ENCODE measurements at regions not wholly inside any gene's neighbourhood (a gene's known extent, or its start where the extent isn't known, plus 50 kb on each side); places are given as distances from the start of the nearest gene placed in this dataset.

DNA sequence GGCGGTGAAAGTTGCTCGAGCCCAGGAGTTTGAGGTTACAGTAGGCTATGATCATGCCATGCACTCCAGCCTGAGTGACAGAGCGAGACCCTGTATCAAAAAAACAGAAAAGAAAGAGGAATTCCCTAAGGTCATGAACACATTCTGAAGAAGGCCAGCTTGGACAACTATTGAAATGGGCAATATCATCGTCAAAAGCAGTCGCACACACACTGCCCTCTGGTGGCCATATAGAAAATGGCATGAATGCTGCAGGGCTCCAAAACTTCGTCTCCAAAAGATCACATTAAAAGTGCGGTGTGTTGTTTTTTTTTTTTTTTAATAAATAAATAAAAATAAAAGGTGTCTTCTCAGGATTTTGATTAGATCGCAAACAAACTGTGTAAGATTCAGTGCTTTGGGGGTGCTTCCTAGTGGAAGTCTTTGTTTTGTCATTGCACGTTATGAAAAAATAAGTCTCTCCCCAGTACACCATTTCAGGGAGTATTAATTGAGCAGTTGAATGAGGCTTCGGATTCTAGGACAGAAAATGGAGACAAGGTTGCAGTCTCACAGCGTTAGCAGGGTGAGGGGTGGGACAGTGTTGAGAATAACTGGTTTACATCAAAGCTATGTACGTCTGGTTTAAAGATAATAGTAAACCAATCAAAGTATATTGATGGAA, 87.5 kb upstream of the FMN2 start:
- H2AFZ ChIP-seq (replicated peaks; ENCODE audit: low read length, poor library complexity): no peak overlapping the region
- WGBS, 2 experiments (ENCODE audit: extremely low coverage in 2 of 2, insufficient read length in 1 of 2): 80% methylated on average over 2 of the region's 12 CpGs; no CpG with 5 or more reads in 1 of the 2 experiments
- H3K9ac ChIP-seq (ENCODE audit: low read depth, low read length): no peak overlapping the region
- no peak overlapping the region for H3K4ac ChIP-seq (ENCODE audit: low read depth, low read length)
- H3K27me3 ChIP-seq (ENCODE audit: control insufficient read depth, insufficient read depth, low read length): peaks cover 9% of the 10 kb centered on the region
- no peaks in the 10 kb centered on the region for H3K9me3 ChIP-seq (ENCODE audit: control insufficient read depth, insufficient read depth, low read length)
- no peak overlapping the region for H3K4me2 ChIP-seq (ENCODE audit: low read depth, low read length)
- no peaks in the 10 kb centered on the region for H3K4me1 ChIP-seq (ENCODE audit: control insufficient read depth, insufficient read depth, low read length)
- in situ Hi-C loops (cut with MboI; ENCODE audit: low sequenced_read_pairs): loop anchor here (25.0 kb wide), 1 partner anchor 1483 kb away; no protein-coding TSS in a partner anchor
- H3K36me3 ChIP-seq (ENCODE audit: control insufficient read depth, insufficient read depth, low read length): no peaks in the 10 kb centered on the region
- H3K79me1 ChIP-seq (ENCODE audit: low read depth in 1 of 2, low read length in 2 of 2): no peaks in the 10 kb centered on the region
- no peak overlapping the region for H4K5ac ChIP-seq (ENCODE audit: low read depth, low read length)
- H2AK5ac ChIP-seq (ENCODE audit: low read depth, low read length): no peak overlapping the region
- POLR2A ChIA-PET (ENCODE audit: unreplicated experiment): no interaction called here
- no peak overlapping the region for H3K14ac ChIP-seq (replicated peaks; ENCODE audit: low read depth, low read length)
- BruUV-seq (replicated peaks): no TSS peak
- H2BK20ac ChIP-seq (ENCODE audit: low read depth, low read length): no peak overlapping the region
- H3K18ac ChIP-seq (ENCODE audit: low read depth, low read length): no peak overlapping the region
- no peak overlapping the region for H3K4me3 ChIP-seq (ENCODE audit: insufficient read depth, low read depth, low read length)
- TF ChIP-seq NFE2L2 (IDR thresholded peaks at IDR 0.05; ENCODE audit: low read depth, low read length) (no peak), RAD21 (IDR thresholded peaks at IDR 0.05; ENCODE audit: low read length) (peak; percentile 19; the same call in 1 of the 2 replicates), FOS (IDR thresholded peaks at IDR 0.05; ENCODE audit: low read depth, low read length) (no peak), CEBPB (IDR thresholded peaks at IDR 0.05; ENCODE audit: low read depth, low read length) (no peak), SMC3 (IDR thresholded peaks at IDR 0.05; ENCODE audit: low read depth, low read length) (peak; percentile 4; the same call in 1 of the 2 replicates)
- TF ChIP-seq, protein P1, sequence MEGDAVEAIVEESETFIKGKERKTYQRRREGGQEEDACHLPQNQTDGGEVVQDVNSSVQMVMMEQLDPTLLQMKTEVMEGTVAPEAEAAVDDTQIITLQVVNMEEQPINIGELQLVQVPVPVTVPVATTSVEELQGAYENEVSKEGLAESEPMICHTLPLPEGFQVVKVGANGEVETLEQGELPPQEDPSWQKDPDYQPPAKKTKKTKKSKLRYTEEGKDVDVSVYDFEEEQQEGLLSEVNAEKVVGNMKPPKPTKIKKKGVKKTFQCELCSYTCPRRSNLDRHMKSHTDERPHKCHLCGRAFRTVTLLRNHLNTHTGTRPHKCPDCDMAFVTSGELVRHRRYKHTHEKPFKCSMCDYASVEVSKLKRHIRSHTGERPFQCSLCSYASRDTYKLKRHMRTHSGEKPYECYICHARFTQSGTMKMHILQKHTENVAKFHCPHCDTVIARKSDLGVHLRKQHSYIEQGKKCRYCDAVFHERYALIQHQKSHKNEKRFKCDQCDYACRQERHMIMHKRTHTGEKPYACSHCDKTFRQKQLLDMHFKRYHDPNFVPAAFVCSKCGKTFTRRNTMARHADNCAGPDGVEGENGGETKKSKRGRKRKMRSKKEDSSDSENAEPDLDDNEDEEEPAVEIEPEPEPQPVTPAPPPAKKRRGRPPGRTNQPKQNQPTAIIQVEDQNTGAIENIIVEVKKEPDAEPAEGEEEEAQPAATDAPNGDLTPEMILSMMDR (conservative IDR thresholded peaks at IDR 0.05; ENCODE audit: low read depth, low read length): peak; percentile 61
- TF ChIP-seq, protein P2, sequence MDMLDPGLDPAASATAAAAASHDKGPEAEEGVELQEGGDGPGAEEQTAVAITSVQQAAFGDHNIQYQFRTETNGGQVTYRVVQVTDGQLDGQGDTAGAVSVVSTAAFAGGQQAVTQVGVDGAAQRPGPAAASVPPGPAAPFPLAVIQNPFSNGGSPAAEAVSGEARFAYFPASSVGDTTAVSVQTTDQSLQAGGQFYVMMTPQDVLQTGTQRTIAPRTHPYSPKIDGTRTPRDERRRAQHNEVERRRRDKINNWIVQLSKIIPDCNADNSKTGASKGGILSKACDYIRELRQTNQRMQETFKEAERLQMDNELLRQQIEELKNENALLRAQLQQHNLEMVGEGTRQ (IDR thresholded peaks at IDR 0.05; ENCODE audit: low read depth, low read length): no peak
- TF ChIP-seq, protein P3, sequence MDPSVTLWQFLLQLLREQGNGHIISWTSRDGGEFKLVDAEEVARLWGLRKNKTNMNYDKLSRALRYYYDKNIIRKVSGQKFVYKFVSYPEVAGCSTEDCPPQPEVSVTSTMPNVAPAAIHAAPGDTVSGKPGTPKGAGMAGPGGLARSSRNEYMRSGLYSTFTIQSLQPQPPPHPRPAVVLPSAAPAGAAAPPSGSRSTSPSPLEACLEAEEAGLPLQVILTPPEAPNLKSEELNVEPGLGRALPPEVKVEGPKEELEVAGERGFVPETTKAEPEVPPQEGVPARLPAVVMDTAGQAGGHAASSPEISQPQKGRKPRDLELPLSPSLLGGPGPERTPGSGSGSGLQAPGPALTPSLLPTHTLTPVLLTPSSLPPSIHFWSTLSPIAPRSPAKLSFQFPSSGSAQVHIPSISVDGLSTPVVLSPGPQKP (IDR thresholded peaks at IDR 0.05; ENCODE audit: borderline replicate concordance, low read depth, low read length): no peak
- no peak overlapping the region for H3K56ac ChIP-seq (ENCODE audit: extremely low read depth, insufficient read depth, low read length)
- H2BK120ac ChIP-seq (ENCODE audit: low read depth, low read length): no peak overlapping the region
- ATAC-seq (ENCODE audit: low read depth): peak; percentile 58
- H3K23ac ChIP-seq (ENCODE audit: low read depth, low read length): no peak overlapping the region
- no peak overlapping the region for H3K27ac ChIP-seq (ENCODE audit: insufficient read depth, low read length)
- peak; percentile 16 for DNase-seq
- no peaks in the 10 kb centered on the region for H4K20me1 ChIP-seq (ENCODE audit: insufficient read depth, low read length)
- dilution Hi-C loops (cut with HindIII; ENCODE audit: low sequenced_read_pairs, unreplicated experiment): no loop called here
- no peak overlapping the region for H2AK9ac ChIP-seq (replicated peaks; ENCODE audit: low read depth, low read length, poor library complexity)
- no peak overlapping the region for H2BK15ac ChIP-seq (ENCODE audit: low read depth, low read length)
- H2BK5ac ChIP-seq (ENCODE audit: low read depth, low read length, poor library complexity, severe bottlenecking): no peak overlapping the region
- H3K9me1 ChIP-seq (ENCODE audit: insufficient read depth, low read length): no peaks in the 10 kb centered on the region
- intact Hi-C loops (cut with micrococcal nuclease): no loop called here
- no peak overlapping the region for H4K91ac ChIP-seq (ENCODE audit: insufficient read depth, low read depth, low read length)
- H4K8ac ChIP-seq (ENCODE audit: low read depth in 2 of 2, low read length in 2 of 2): no peak overlapping the region
- CTCF ChIA-PET: interaction anchor here (0.6 to 1.8 kb wide), 8 partner anchors 10 to 736 kb away, joined by 3 to 10 read pairs (median 4); no protein-coding TSS in a partner anchor

All from IMR-90 (cell line).